ENCODE measurements at regions not wholly inside any gene's neighbourhood (a gene's known extent, or its start where the extent isn't known, plus 50 kb on each side); places are given as distances from the start of the nearest gene placed in this dataset.
"Not testable (repeated sequence)": the region's sequence is repeated elsewhere in the genome, so short reads cannot be mapped to it uniquely, and the experiment has no call there.

DNA sequence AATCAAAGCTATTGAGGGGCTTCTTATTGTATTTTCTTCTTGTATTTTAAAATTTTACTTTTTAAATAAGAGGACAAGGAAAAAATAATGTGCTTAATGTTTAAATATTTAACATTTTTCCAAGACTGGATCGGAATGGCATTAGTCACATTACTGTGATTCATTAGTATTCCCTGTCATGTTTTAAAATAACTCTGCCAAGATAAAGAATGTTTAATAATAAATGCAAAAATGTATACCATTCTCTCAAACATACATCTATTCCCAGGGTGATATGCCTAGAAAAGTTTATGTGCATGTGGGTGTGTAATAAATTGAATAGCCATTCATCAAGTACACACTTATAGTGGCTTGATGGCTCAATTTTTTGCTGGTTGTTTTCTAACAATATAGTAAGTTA lies 936.1 kb downstream of the PLOD2 start:
- TF ChIP-seq, protein P1, sequence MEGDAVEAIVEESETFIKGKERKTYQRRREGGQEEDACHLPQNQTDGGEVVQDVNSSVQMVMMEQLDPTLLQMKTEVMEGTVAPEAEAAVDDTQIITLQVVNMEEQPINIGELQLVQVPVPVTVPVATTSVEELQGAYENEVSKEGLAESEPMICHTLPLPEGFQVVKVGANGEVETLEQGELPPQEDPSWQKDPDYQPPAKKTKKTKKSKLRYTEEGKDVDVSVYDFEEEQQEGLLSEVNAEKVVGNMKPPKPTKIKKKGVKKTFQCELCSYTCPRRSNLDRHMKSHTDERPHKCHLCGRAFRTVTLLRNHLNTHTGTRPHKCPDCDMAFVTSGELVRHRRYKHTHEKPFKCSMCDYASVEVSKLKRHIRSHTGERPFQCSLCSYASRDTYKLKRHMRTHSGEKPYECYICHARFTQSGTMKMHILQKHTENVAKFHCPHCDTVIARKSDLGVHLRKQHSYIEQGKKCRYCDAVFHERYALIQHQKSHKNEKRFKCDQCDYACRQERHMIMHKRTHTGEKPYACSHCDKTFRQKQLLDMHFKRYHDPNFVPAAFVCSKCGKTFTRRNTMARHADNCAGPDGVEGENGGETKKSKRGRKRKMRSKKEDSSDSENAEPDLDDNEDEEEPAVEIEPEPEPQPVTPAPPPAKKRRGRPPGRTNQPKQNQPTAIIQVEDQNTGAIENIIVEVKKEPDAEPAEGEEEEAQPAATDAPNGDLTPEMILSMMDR (conservative IDR thresholded peaks at IDR 0.05; ENCODE audit: control insufficient read depth, insufficient read depth, low read depth, low read length): no peak
- no peak overlapping the region for H3K4me3 ChIP-seq (ENCODE audit: control insufficient read depth, low read depth, low read length)
- peak; percentile 6 for DNase-seq (ENCODE audit: low read depth)

DNA sequence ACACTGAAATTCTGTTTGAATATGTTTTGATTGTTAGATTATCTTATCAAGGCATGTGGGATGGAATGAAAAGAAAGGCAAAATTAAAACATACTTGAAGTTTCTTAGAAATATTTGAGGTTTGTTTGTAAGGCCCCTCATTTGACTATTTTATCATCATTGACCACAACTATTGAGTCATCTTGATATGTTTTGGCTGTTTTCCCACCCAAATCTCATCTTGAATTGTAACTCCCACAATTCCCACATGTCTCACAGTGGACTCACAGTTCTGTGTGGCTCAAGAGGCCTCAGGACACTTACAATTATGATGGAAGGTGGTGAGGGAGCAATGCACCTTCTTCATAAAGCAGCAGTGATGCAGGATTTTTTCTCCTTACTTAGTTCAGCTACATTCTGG lies 917.1 kb downstream of the PLOD2 start:
- DNase-seq (ENCODE audit: low read depth): peak; percentile 93
- TF ChIP-seq, protein P1 (conservative IDR thresholded peaks at IDR 0.05; ENCODE audit: control insufficient read depth, insufficient read depth, low read depth, low read length): no peak
- no peak overlapping the region for H3K4me3 ChIP-seq (ENCODE audit: control insufficient read depth, low read depth, low read length)

DNA sequence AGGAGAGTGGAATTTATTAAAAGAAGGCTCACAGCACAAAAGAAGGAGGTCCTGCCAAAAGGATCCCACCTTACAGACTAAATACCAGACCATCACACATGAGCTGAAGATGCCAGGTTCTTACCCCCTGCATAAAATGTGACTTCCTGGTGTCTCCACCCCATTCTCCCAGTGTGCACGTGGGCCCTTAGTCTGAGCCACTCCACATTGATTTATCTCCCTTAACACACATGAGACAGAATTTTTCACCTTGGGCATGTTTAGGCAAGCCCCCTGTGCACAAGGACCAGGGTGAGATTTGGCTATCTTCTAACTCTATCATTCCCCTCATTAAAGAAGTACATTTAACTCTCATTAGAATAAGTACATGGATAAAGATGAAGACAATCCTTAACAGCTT lies 916.7 kb downstream of the PLOD2 start:
- no peak overlapping the region for H3K4me3 ChIP-seq (ENCODE audit: control insufficient read depth, low read depth, low read length)
- no peak for DNase-seq (ENCODE audit: low read depth)
- TF ChIP-seq, protein P1 (conservative IDR thresholded peaks at IDR 0.05; ENCODE audit: control insufficient read depth, insufficient read depth, low read depth, low read length): no peak

DNA sequence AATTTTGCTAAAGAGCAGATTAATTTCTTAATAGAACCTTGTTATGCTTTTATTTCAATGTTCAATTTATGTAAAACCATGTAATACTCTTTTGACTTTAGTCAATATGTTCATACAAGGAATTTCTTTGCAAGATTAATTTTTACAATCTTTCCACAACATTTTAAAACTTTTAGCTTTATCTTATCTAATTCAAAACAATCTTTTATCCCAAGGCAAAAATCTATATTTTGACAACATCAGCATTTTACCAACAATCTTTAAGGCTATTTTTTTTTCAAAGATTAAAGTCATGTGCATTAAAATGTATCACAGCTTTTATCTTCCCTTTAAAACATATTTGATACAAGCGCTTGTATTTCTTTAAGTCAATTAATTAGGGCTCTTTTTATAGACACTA lies 914.7 kb downstream of the PLOD2 start:
- no peak overlapping the region for H3K4me3 ChIP-seq (ENCODE audit: control insufficient read depth, low read depth, low read length)

DNA sequence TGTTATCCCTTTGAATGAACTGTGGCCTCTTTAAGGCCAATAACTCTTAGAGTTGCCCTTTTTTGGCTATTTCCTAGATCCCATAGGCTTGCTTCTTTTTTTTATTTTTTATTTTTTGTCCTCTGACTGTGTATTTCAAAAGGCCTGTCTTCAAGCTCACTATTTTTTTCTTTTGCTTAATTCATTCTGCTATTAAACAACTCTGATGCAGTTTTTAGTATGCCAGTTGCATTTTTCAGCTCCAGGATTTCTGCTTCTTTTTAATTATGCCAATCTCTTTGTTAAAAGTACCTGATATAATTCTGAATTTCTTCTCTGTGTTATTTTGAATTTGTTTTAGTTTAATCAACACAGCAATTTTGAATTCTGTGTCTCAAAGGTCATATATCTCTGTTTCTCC lies 912.1 kb downstream of the PLOD2 start:
- no peak overlapping the region for H3K4me3 ChIP-seq (ENCODE audit: control insufficient read depth, low read depth, low read length)
- DNase-seq (ENCODE audit: low read depth): no peak
- TF ChIP-seq, protein P1 (conservative IDR thresholded peaks at IDR 0.05; ENCODE audit: control insufficient read depth, insufficient read depth, low read depth, low read length): no peak

More for the DNA sequence above, 914.7 kb downstream of the PLOD2 start:
- TF ChIP-seq, protein P1 (conservative IDR thresholded peaks at IDR 0.05; ENCODE audit: control insufficient read depth, insufficient read depth, low read depth, low read length): no peak
- DNase-seq (ENCODE audit: low read depth): no peak

DNA sequence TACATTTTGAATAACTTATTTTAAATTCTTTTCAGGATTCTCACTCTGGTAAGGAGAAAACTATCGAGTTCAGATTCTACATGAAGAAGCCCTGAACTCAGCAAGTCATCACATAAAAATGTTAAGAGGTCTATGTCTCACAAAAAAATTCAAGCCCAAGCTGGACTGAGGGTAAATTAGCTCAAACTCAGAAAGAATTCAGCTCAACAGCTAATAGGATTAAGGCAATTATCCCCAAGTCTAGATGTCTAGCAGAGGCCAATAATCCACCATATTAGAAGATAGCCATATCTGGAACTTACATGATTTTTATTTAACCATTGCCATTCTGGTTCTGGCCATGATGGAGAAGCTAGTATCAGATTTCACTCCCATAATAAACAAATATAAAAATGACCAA lies 909.7 kb downstream of the PLOD2 start:
- TF ChIP-seq, protein P1 (conservative IDR thresholded peaks at IDR 0.05; ENCODE audit: control insufficient read depth, insufficient read depth, low read depth, low read length): no peak
- no peak overlapping the region for H3K4me3 ChIP-seq (ENCODE audit: control insufficient read depth, low read depth, low read length)
- no peak for DNase-seq (ENCODE audit: low read depth)

DNA sequence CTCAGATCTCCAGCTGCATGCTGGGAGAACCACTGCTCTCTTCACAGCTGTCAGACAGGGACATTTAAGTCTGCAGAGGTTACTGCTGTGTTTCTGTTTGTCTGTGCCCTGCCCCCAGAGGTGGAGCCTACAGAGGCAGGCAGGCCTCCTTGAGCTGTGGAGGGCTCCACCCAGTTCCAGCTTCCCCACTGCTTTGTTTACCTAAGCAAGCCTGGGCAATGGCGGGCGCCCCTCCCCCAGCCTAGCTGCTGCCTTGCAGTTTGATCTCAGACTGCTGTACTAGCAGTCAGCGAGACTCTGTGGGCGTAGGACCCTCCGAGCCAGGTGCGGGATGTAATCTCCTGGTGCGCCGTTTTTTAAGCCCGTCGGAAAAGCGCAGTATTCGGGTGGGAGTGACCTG lies 903.0 kb downstream of the PLOD2 start:
- not testable (repeated sequence) for H3K4me3 ChIP-seq (ENCODE audit: control insufficient read depth, low read depth, low read length); DNase-seq (ENCODE audit: low read depth)
